HG03520 (cell line): ENCODE measurements at regions not wholly inside any gene's neighbourhood (a gene's known extent, or its start where the extent isn't known, plus 50 kb on each side); places are given as distances from the start of the nearest gene placed in this dataset.

Experiments used
- ATAC-seq: cut with Tn5 transposase; IDR thresholded peaks from one replicate; pipeline ENCODE4 v1.9.1; 2021; ENCODE audit warnings: mild to moderate bottlenecking, moderate library complexity; ENCODE audit not compliant: unreplicated experiment

DNA sequence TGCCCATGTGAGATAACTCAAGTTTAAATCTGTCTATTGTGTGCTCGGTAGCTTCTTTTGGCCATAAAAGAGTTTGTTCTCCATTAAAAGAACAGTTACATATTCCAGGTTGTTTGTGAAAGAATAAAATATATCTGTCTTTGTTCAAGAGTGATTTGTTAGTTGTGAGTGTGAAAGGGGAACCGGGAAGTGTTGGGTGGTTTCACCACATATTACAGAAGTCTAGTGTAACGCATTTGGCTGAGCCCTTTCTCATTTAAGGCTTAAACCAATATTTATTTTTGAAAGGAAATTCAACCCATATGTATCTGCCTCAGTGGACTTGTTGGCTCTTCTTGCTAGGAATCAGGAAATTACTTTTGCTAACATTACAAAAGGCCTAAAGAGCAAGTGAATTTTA is 54.1 kb upstream of the DMRTA1 start:
- no peak for ATAC-seq

DNA sequence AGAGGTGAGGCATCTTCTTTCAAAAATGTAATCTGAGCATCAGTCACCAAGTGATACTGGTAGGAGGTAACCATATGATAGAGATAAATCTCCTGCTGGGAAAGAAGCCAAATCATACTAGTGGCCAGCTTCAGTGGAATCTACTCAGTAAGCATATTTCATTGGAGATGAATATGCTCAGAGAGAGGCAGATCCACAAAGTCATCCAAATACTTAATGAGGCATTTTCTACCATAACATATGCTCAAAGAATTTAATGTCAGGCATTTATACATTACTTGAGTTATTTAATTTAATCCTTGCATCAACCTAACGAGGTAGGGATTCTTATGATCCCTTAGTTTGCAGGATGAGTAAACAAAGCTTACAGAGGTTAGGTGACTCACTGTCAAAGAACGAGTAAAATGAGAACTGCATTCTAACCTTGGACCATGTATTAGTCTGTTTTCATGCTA is 50.9 kb upstream of the DMRTA1 start:
- ATAC-seq: no peak
